ENCODE measurements at regions not wholly inside any gene's neighbourhood (a gene's known extent, or its start where the extent isn't known, plus 50 kb on each side); places are given as distances from the start of the nearest gene placed in this dataset.

- TF ChIP-seq CTCF (IDR thresholded peaks at IDR 0.05): peak; percentile 91 to 100 (median 100)
- TF ChIP-seq POLR2A (IDR thresholded peaks at IDR 0.05): no peak
Measured at GRCh38 chr1:5514527-5515183, 477.6 kb downstream of the NPHP4 start.

Data from right lobe of liver (tissue), 4 donors.